GM12878 (cell line): ENCODE measurements at regions not wholly inside any gene's neighbourhood (a gene's known extent, or its start where the extent isn't known, plus 50 kb on each side); places are given as distances from the start of the nearest gene placed in this dataset.

Source experiments
- CREB1 ChIP-seq: IDR thresholded peaks from 2 replicates; pipeline ENCODE4 v1.6.1; 2012; ENCODE audit warnings: low read depth, mild to moderate bottlenecking, inconsistent platforms
- EP300 ChIP-seq, 2 experiments: fragments of 150-350 bp in 1 of 2; IDR thresholded peaks; 2 replicates each; pipeline ENCODE4 v1.6.1; 2011 to 2012; ENCODE audit warnings: low read depth in 2 of 2, low read length in 2 of 2, borderline replicate concordance in 1 of 2, improper control_type of control experiment in 1 of 2, inconsistent platforms in 1 of 2; ENCODE audit not compliant: control insufficient read depth in 1 of 2
- POLR2AphosphoS5 ChIP-seq: IDR thresholded peaks from 2 replicates; pipeline ENCODE4 v1.6.1; 2011; ENCODE audit warnings: mild to moderate bottlenecking, low read length, inconsistent platforms
- SREBF1 ChIP-seq: IDR thresholded peaks from 2 replicates; pipeline ENCODE4 v1.6.1; 2012; ENCODE audit warnings: mild to moderate bottlenecking, low read length
- TF ChIP-seq, protein P1 (sequence below): fragments of 450-650 bp; formaldehyde crosslinking; IDR thresholded peaks from 2 replicates; pipeline ENCODE4 v1.5.0; 2022; ENCODE audit warnings: mild to moderate bottlenecking, missing genetic modification characterization
- TF ChIP-seq, protein P2 (sequence below): fragments of 450-650 bp; IDR thresholded peaks from 2 replicates; pipeline ENCODE4 v1.6.1; 2017; ENCODE audit warnings: mild to moderate bottlenecking
- TF ChIP-seq, protein P3 (sequence below), 3 experiments: IDR thresholded peaks in 2 of 3; conservative IDR thresholded peaks in 1 of 3; 2 replicates each; pipeline ENCODE4 v1.5.1; 2011; ENCODE audit warnings: low read depth in 3 of 3, low read length in 3 of 3, mild to moderate bottlenecking in 3 of 3, control low read depth in 2 of 3, moderate library complexity in 2 of 3, inconsistent platforms in 1 of 3, mixed read lengths in 1 of 3; ENCODE audit not compliant: control insufficient read depth in 2 of 3, insufficient read depth in 1 of 3; ENCODE audit errors: extremely low read depth in 1 of 3

DNA sequence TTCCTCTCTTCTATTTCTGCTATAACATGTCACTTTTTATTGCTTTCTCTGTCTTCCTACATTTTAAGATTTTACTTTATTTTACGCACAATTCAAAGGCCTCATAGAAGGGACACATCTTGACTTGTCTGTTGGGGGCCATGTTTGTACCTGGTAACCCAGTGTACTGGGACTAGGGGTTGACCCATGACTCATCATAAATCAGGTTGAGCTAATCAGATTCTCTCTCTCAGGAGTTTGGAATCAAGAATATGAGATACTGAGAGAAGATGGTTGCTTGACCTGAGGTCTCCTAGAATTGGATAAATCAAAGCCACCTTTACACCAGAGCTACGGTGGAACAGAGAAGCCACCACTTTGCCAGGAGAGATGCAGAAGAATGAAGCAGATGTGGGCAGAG lies 153.0 kb downstream of the UXS1 start:
- TF ChIP-seq POLR2AphosphoS5 (no peak), EP300 (IDR thresholded peaks at IDR 0.05; ENCODE audit: borderline replicate concordance in 1 of 2, control insufficient read depth in 1 of 2, low read depth in 2 of 2, low read length in 2 of 2) (no peak), SREBF1 (no peak), CREB1 (no peak)
- TF ChIP-seq, protein P1, sequence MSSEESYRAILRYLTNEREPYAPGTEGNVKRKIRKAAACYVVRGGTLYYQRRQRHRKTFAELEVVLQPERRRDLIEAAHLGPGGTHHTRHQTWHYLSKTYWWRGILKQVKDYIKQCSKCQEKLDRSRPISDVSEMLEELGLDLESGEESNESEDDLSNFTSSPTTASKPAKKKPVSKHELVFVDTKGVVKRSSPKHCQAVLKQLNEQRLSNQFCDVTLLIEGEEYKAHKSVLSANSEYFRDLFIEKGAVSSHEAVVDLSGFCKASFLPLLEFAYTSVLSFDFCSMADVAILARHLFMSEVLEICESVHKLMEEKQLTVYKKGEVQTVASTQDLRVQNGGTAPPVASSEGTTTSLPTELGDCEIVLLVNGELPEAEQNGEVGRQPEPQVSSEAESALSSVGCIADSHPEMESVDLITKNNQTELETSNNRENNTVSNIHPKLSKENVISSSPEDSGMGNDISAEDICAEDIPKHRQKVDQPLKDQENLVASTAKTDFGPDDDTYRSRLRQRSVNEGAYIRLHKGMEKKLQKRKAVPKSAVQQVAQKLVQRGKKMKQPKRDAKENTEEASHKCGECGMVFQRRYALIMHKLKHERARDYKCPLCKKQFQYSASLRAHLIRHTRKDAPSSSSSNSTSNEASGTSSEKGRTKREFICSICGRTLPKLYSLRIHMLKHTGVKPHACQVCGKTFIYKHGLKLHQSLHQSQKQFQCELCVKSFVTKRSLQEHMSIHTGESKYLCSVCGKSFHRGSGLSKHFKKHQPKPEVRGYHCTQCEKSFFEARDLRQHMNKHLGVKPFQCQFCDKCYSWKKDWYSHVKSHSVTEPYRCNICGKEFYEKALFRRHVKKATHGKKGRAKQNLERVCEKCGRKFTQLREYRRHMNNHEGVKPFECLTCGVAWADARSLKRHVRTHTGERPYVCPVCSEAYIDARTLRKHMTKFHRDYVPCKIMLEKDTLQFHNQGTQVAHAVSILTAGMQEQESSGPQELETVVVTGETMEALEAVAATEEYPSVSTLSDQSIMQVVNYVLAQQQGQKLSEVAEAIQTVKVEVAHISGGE (CRISPR knock-in tag): no peak
- TF ChIP-seq, protein P2, sequence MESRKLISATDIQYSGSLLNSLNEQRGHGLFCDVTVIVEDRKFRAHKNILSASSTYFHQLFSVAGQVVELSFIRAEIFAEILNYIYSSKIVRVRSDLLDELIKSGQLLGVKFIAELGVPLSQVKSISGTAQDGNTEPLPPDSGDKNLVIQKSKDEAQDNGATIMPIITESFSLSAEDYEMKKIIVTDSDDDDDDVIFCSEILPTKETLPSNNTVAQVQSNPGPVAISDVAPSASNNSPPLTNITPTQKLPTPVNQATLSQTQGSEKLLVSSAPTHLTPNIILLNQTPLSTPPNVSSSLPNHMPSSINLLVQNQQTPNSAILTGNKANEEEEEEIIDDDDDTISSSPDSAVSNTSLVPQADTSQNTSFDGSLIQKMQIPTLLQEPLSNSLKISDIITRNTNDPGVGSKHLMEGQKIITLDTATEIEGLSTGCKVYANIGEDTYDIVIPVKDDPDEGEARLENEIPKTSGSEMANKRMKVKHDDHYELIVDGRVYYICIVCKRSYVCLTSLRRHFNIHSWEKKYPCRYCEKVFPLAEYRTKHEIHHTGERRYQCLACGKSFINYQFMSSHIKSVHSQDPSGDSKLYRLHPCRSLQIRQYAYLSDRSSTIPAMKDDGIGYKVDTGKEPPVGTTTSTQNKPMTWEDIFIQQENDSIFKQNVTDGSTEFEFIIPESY: no peak
- TF ChIP-seq, protein P3, sequence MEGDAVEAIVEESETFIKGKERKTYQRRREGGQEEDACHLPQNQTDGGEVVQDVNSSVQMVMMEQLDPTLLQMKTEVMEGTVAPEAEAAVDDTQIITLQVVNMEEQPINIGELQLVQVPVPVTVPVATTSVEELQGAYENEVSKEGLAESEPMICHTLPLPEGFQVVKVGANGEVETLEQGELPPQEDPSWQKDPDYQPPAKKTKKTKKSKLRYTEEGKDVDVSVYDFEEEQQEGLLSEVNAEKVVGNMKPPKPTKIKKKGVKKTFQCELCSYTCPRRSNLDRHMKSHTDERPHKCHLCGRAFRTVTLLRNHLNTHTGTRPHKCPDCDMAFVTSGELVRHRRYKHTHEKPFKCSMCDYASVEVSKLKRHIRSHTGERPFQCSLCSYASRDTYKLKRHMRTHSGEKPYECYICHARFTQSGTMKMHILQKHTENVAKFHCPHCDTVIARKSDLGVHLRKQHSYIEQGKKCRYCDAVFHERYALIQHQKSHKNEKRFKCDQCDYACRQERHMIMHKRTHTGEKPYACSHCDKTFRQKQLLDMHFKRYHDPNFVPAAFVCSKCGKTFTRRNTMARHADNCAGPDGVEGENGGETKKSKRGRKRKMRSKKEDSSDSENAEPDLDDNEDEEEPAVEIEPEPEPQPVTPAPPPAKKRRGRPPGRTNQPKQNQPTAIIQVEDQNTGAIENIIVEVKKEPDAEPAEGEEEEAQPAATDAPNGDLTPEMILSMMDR (IDR thresholded peaks at IDR 0.05 in 2 of 3, conservative IDR thresholded peaks at IDR 0.05 in 1 of 3; ENCODE audit: control insufficient read depth in 2 of 3, extremely low read depth in 1 of 3, insufficient read depth in 1 of 3, low read depth in 3 of 3, low read length in 3 of 3): no peak
